ENCODE measurements at regions not wholly inside any gene's neighbourhood (a gene's known extent, or its start where the extent isn't known, plus 50 kb on each side); places are given as distances from the start of the nearest gene placed in this dataset.
"Not testable (repeated sequence)": the region's sequence is repeated elsewhere in the genome, so short reads cannot be mapped to it uniquely, and the experiment has no call there.

DNA sequence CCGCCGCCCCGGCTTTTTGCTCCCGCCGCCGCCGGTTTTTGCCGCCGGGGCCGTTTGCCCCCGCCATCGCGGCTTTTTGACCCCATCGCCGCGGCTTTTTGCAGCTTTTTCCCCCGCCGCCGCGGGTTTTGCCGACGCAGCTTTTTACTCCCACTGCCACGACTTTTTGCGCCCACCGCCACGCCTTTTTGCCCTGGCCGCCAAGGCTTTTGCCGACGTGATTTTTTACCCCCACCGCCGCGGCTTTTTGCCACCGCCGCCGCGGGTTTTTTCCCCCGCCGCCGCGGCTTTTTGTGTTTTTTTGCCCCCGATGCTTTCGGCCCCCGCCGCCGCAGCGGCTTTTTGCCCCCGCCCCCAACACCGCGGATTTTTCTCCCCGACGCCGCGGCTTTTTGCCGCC is 5001.9 kb upstream of the OR11H1 start:
- H4K20me1 ChIP-seq (ENCODE audit: control insufficient read depth, insufficient read depth, low read depth, low read length); H3K9me3 ChIP-seq (ENCODE audit: control insufficient read depth, insufficient read depth, low read length); H3K4me3 ChIP-seq (ENCODE audit: low read length); H3K27ac ChIP-seq (ENCODE audit: low read depth, low read length); H3K79me2 ChIP-seq (ENCODE audit: control insufficient read depth, low read length); H3K27me3 ChIP-seq (ENCODE audit: control insufficient read depth, low read length); H3F3A ChIP-seq (ENCODE audit: control insufficient read depth, insufficient read depth); H3K4me2 ChIP-seq (ENCODE audit: low read length); H3K9me2 ChIP-seq (replicated peaks; ENCODE audit: control insufficient read depth, low read length); H3K36me3 ChIP-seq (ENCODE audit: control insufficient read depth, low read length); H3K4me1 ChIP-seq (ENCODE audit: control insufficient read depth, low read length): not testable (repeated sequence)

DNA sequence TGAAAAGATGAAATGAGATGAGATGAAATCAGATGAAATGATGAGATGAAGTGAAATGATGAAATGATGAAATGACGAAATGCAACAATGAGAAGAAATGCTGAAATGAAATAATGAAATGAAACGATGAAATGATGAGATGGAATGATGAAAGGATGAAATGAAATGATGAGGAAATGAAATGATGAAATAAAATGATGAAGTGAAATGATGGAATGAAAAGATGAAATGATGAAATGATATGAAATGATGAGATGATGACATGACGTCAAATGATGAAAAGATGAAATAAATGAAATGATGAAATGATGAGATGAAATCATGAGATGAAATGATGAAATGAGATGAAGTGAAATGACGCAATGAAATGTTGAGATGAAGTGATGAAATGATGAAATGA is 4996.9 kb upstream of the OR11H1 start:
- not testable (repeated sequence) for H3K4me1 ChIP-seq (ENCODE audit: control insufficient read depth, low read length); H3K27me3 ChIP-seq (ENCODE audit: control insufficient read depth, low read length); H3K36me3 ChIP-seq (ENCODE audit: control insufficient read depth, low read length); H3K27ac ChIP-seq (ENCODE audit: low read depth, low read length); H4K20me1 ChIP-seq (ENCODE audit: control insufficient read depth, insufficient read depth, low read depth, low read length); H3K4me3 ChIP-seq (ENCODE audit: low read length); H3F3A ChIP-seq (ENCODE audit: control insufficient read depth, insufficient read depth); H3K9me3 ChIP-seq (ENCODE audit: control insufficient read depth, insufficient read depth, low read length); H3K9me2 ChIP-seq (replicated peaks; ENCODE audit: control insufficient read depth, low read length); H3K79me2 ChIP-seq (ENCODE audit: control insufficient read depth, low read length); H3K4me2 ChIP-seq (ENCODE audit: low read length)

DNA sequence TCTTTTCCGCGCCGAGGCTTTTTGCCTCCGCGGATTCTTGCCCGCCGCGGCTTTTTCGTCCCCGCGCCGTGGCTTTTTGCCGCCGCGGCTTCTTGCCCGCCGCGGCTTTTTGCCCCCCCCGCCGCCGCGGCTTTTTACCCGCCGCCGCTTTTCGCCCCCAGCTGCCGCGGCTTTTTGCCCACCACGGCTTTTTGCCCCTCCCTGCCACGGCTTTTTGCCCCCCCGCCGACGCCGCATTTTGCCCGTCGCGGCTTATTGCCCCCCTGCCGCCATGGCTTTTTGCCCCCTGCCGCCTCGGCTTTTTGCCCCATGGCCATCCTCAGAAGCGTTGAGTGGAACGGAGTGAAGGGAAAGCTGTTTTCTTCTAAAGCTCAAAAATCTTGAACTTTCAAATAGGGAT is 4955.5 kb upstream of the OR11H1 start:
- H3K79me2 ChIP-seq (ENCODE audit: control insufficient read depth, low read length); H3K4me2 ChIP-seq (ENCODE audit: low read length); H3K27ac ChIP-seq (ENCODE audit: low read depth, low read length); H3K4me1 ChIP-seq (ENCODE audit: control insufficient read depth, low read length); H3K4me3 ChIP-seq (ENCODE audit: low read length); H3K9me3 ChIP-seq (ENCODE audit: control insufficient read depth, insufficient read depth, low read length); H3K9me2 ChIP-seq (replicated peaks; ENCODE audit: control insufficient read depth, low read length); H4K20me1 ChIP-seq (ENCODE audit: control insufficient read depth, insufficient read depth, low read depth, low read length); H3F3A ChIP-seq (ENCODE audit: control insufficient read depth, insufficient read depth); H3K27me3 ChIP-seq (ENCODE audit: control insufficient read depth, low read length); H3K36me3 ChIP-seq (ENCODE audit: control insufficient read depth, low read length): not testable (repeated sequence)

DNA sequence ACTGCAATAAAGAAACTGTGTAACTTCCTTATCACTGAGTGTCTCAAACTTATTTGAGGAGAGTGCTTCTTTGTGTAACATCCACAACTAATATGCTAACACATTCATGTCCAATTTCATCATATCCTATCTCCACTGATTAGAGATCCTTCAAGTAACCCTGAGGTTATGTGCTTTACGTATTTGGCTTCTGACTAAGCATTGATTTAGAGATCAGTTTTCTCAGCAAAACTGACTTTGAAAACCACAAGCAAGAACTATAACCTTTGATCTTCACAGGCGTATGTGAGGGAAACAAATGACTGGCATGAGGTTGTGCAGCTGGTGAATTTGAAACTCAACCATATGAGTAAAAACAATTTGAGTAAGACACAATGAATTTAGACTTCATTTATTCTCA is 4926.9 kb upstream of the OR11H1 start:
- not testable (repeated sequence) for H4K20me1 ChIP-seq (ENCODE audit: control insufficient read depth, insufficient read depth, low read depth, low read length); H3F3A ChIP-seq (ENCODE audit: control insufficient read depth, insufficient read depth); H3K36me3 ChIP-seq (ENCODE audit: control insufficient read depth, low read length); H3K9me3 ChIP-seq (ENCODE audit: control insufficient read depth, insufficient read depth, low read length); H3K27ac ChIP-seq (ENCODE audit: low read depth, low read length); H3K79me2 ChIP-seq (ENCODE audit: control insufficient read depth, low read length); H3K4me2 ChIP-seq (ENCODE audit: low read length); H3K27me3 ChIP-seq (ENCODE audit: control insufficient read depth, low read length); H3K4me1 ChIP-seq (ENCODE audit: control insufficient read depth, low read length); H3K9me2 ChIP-seq (replicated peaks; ENCODE audit: control insufficient read depth, low read length); H3K4me3 ChIP-seq (ENCODE audit: low read length)

DNA sequence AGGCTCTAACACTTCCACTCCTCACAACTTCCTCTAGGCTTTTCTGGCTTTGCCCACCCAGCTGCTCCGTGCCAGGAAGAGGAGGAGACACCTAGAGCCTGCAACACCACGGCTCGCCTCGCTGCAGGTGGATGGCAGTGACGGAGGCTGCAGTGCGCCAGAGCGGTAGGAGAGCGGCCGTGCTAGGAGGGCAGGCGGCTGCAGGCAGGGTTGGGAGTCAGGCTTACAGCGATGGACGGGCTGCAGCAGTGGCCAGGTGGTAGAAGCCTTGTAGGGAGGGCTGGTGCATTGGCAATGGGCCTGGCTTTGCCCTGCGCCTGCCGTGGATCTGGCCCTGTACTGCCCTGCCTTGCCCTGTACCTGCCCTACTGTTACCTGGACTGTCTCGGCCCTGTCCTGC is 4896.0 kb upstream of the OR11H1 start:
- not testable (repeated sequence) for H3K9me2 ChIP-seq (replicated peaks; ENCODE audit: control insufficient read depth, low read length); H4K20me1 ChIP-seq (ENCODE audit: control insufficient read depth, insufficient read depth, low read depth, low read length); H3F3A ChIP-seq (ENCODE audit: control insufficient read depth, insufficient read depth); H3K27me3 ChIP-seq (ENCODE audit: control insufficient read depth, low read length); H3K79me2 ChIP-seq (ENCODE audit: control insufficient read depth, low read length); H3K36me3 ChIP-seq (ENCODE audit: control insufficient read depth, low read length); H3K4me2 ChIP-seq (ENCODE audit: low read length); H3K4me3 ChIP-seq (ENCODE audit: low read length); H3K4me1 ChIP-seq (ENCODE audit: control insufficient read depth, low read length); H3K9me3 ChIP-seq (ENCODE audit: control insufficient read depth, insufficient read depth, low read length); H3K27ac ChIP-seq (ENCODE audit: low read depth, low read length)

DNA sequence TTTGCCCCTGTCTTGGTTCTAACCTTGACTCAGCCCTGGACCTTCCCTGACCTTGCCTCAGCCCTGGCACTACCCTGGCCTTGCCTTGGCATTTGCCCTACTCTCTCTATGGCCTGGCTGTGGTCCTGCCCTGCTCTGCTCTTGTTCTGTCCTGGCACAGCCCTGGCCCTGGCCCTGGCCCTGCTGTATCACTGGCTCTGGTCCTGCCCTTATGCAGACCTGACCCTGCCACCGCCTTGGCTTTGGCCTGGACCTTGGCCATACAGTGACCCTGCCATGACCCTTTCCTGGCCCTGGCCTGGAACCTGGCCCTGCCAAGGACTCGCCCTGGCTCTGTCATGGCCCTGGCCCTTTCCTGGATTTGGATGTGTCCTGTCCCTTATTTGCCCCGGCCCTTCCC is 4892.7 kb upstream of the OR11H1 start:
- not testable (repeated sequence) for H3K36me3 ChIP-seq (ENCODE audit: control insufficient read depth, low read length); H3K9me3 ChIP-seq (ENCODE audit: control insufficient read depth, insufficient read depth, low read length); H3K27ac ChIP-seq (ENCODE audit: low read depth, low read length); H3F3A ChIP-seq (ENCODE audit: control insufficient read depth, insufficient read depth); H3K4me2 ChIP-seq (ENCODE audit: low read length); H3K79me2 ChIP-seq (ENCODE audit: control insufficient read depth, low read length); H4K20me1 ChIP-seq (ENCODE audit: control insufficient read depth, insufficient read depth, low read depth, low read length); H3K9me2 ChIP-seq (replicated peaks; ENCODE audit: control insufficient read depth, low read length); H3K27me3 ChIP-seq (ENCODE audit: control insufficient read depth, low read length); H3K4me3 ChIP-seq (ENCODE audit: low read length); H3K4me1 ChIP-seq (ENCODE audit: control insufficient read depth, low read length)

DNA sequence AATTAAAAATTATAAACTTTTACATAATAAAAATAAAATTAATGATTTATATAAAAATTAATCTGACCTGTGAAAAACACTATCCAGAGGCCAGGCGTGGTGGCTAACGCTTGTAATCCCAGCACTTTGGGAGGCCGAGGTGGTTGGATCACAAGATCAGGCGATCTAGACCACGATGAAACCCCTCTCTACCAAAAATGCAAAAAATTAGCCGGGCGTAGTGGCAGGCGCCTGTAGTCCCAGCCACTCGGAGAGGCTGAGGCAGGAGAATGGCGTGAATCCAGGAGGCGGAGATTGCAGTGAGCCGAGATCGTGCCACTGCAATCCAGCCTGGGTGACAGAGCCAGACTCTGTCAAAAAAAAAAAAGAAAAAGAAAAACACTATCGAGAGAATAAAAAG is 4865.2 kb upstream of the OR11H1 start:
- H3K4me3 ChIP-seq (ENCODE audit: low read length); H3K9me3 ChIP-seq (ENCODE audit: control insufficient read depth, insufficient read depth, low read length); H4K20me1 ChIP-seq (ENCODE audit: control insufficient read depth, insufficient read depth, low read depth, low read length); H3F3A ChIP-seq (ENCODE audit: control insufficient read depth, insufficient read depth); H3K4me2 ChIP-seq (ENCODE audit: low read length); H3K27me3 ChIP-seq (ENCODE audit: control insufficient read depth, low read length); H3K9me2 ChIP-seq (replicated peaks; ENCODE audit: control insufficient read depth, low read length); H3K4me1 ChIP-seq (ENCODE audit: control insufficient read depth, low read length); H3K27ac ChIP-seq (ENCODE audit: low read depth, low read length); H3K79me2 ChIP-seq (ENCODE audit: control insufficient read depth, low read length); H3K36me3 ChIP-seq (ENCODE audit: control insufficient read depth, low read length): not testable (repeated sequence)

DNA sequence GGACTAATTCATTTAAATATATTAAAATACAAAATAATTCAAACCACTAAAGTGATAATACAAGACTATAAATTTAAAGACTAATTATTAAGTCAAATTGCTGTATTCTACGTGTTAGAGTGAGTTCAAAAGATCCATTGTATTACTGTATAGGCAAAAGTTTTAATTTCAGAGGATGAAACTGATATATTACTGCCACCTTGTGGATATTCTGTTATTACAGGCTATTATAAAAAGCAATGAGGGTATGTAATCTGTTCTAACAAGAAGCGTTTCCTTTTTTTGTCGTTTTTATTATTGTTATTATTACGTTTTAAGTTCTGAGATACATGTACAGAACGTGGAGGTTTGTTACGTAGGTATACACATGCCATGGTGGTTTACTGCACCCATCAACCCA is 4854.9 kb upstream of the OR11H1 start:
- H3F3A ChIP-seq (ENCODE audit: control insufficient read depth, insufficient read depth); H3K4me3 ChIP-seq (ENCODE audit: low read length); H4K20me1 ChIP-seq (ENCODE audit: control insufficient read depth, insufficient read depth, low read depth, low read length); H3K27ac ChIP-seq (ENCODE audit: low read depth, low read length); H3K9me2 ChIP-seq (replicated peaks; ENCODE audit: control insufficient read depth, low read length); H3K9me3 ChIP-seq (ENCODE audit: control insufficient read depth, insufficient read depth, low read length); H3K79me2 ChIP-seq (ENCODE audit: control insufficient read depth, low read length); H3K36me3 ChIP-seq (ENCODE audit: control insufficient read depth, low read length); H3K27me3 ChIP-seq (ENCODE audit: control insufficient read depth, low read length); H3K4me2 ChIP-seq (ENCODE audit: low read length); H3K4me1 ChIP-seq (ENCODE audit: control insufficient read depth, low read length): not testable (repeated sequence)

DNA sequence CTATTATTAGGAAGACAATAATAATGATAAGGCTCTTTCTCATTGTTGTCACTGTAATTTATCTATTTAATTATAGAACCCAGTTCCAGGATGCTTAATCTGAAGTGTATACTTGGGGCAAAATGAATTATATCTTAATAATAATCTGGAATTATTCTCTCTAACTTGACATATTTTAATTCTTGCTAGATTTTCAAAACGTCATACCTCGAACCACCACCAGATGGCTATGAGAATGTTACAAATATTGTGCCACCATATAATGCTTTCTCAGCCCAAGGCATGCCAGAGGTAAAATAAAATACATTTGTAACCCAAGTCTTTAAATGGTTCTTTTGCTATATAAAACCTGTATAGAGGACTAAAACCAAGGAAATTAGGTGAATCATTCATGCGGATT is 4849.3 kb upstream of the OR11H1 start:
- not testable (repeated sequence) for H3K27me3 ChIP-seq (ENCODE audit: control insufficient read depth, low read length); H3K9me2 ChIP-seq (replicated peaks; ENCODE audit: control insufficient read depth, low read length); H3K36me3 ChIP-seq (ENCODE audit: control insufficient read depth, low read length); H3K27ac ChIP-seq (ENCODE audit: low read depth, low read length); H3K4me2 ChIP-seq (ENCODE audit: low read length); H3K4me3 ChIP-seq (ENCODE audit: low read length); H3K79me2 ChIP-seq (ENCODE audit: control insufficient read depth, low read length); H3K9me3 ChIP-seq (ENCODE audit: control insufficient read depth, insufficient read depth, low read length); H3F3A ChIP-seq (ENCODE audit: control insufficient read depth, insufficient read depth); H4K20me1 ChIP-seq (ENCODE audit: control insufficient read depth, insufficient read depth, low read depth, low read length); H3K4me1 ChIP-seq (ENCODE audit: control insufficient read depth, low read length)
